Hematopoietic multipotent progenitor cell treated with erythropoietin and hydrocortisone succinate and interleukin-3 and kit ligand, for 4 days (in vitro differentiated cells): ENCODE measurements at regions not wholly inside any gene's neighbourhood (a gene's known extent, or its start where the extent isn't known, plus 50 kb on each side); places are given as distances from the start of the nearest gene placed in this dataset.
"Not testable (repeated sequence)": the region's sequence is repeated elsewhere in the genome, so short reads cannot be mapped to it uniquely, and the experiment has no call there.

Experiments
- DNase-seq: peaks from one replicate; pipeline ENCODE4 v3.0.0-alpha.2; 2015

DNA sequence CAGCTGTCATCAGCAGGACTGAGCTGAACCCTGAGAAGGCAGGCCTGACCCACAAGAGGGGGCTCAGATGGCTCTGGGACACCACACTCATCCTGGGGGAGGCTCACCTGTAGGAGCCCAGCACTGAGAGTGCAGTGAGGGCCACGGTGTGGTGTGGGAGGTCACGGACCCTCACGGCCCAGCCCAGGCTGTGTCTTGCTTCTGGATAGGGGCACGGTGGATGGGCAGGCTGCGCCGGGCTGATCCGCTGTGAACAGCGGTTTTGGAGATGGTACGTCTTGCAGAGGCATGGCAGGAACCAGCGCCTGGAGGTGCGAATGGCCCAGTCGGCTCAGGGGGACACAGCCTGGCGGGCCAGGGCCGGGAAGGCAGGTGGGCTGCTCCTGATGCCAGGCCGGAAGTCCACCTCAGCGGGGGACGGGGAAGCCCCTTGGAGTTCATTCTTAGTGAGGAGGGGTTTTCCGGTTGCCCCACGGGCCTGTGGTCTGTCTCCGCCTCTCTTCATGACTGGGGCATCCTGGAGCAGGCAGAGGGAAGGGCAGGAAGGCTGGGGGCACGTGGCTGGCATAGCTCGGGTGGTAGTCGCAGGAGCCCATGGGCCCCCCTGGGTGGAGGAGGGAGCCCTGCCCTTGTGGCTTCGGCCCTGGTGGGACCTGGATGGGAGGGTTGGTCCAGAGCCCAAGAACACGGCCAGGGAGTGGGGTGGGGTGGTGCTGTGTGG is 112.5 kb downstream of the UNCX start:
- DNase-seq: no peak

GRCh38 chr7:1345796-1346755 is 113.2 kb downstream of the MICALL2 start:
- DNase-seq: no peak

- no peak for DNase-seq
Observed at GRCh38 chr7:1346851-1347250, 112.4 kb downstream of the MICALL2 start.

GRCh38 chr7:1348096-1348822 is 111.0 kb downstream of the MICALL2 start:
- no peak for DNase-seq

- no peak for DNase-seq
Observed at GRCh38 chr7:1348823-1349335, 110.4 kb downstream of the MICALL2 start.

DNA sequence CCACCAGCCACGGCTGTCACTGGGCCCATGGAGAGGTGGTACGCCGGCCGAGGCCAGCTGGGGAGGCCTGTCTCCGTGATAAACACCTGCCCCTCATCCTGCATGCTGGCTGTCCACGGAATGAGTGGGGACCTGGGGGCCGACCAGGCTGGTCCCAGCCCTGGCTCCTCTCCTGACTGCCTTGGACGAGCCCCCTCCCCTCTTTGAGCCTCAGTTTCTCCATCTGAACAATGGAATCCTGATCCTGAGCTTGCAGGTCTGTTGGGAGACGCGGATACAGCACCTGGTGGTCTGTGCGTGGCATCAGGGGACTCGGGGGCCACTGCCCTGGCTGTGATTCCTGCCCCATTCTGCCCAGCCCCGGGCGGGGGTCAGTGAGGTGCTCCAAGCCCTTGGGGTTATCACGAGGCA is 109.9 kb downstream of the MICALL2 start:
- DNase-seq: no peak

- DNase-seq: no peak
Observed at GRCh38 chr7:1351881-1352625, 107.2 kb downstream of the MICALL2 start.

GRCh38 chr7:1352656-1353271 is 106.5 kb downstream of the MICALL2 start:
- DNase-seq: no peak

DNA sequence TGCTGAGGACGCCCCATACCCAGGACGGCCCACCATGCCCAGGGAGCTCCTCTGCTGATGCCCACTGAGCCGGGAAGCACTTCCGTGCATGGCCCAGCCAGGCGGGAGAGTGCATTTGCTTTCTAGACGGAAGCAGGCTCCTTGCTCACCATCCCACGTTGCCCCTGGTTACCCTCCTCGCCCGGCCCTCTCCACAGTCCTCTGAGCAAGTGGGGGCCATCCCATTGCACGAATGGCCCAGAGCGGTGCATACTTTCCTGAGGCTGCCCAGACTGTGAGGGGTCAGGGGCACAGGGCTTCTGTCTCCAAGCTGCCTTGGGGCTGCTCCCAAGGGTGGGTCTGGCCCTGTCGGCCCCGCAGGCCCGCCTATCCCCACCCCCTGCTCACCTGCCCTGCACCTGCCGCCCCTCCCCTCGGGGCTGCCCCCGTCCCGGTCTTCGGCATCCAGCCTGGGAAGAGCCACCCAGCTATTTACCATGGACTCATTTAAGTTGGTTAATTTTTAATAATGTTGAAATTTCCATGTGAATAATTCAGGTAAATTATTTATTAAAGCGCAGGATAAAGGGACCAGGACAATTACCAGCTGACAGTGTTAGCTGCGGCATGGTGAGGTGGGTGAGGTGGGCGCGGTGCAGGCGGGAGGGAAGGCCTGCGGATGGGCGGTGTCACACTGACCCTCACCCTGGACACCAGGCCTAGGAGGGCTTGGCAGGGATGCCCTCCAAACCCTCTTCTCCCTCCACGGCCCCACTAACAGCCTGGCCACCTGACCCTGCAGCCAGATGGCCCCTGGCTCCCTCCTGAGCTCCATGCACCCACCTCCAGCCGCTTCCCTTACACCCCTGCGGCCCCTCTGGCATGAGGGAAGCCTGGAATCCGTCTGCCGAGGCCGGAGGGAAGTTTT is 104.4 kb downstream of the MICALL2 start:
- no peak for DNase-seq

DNA sequence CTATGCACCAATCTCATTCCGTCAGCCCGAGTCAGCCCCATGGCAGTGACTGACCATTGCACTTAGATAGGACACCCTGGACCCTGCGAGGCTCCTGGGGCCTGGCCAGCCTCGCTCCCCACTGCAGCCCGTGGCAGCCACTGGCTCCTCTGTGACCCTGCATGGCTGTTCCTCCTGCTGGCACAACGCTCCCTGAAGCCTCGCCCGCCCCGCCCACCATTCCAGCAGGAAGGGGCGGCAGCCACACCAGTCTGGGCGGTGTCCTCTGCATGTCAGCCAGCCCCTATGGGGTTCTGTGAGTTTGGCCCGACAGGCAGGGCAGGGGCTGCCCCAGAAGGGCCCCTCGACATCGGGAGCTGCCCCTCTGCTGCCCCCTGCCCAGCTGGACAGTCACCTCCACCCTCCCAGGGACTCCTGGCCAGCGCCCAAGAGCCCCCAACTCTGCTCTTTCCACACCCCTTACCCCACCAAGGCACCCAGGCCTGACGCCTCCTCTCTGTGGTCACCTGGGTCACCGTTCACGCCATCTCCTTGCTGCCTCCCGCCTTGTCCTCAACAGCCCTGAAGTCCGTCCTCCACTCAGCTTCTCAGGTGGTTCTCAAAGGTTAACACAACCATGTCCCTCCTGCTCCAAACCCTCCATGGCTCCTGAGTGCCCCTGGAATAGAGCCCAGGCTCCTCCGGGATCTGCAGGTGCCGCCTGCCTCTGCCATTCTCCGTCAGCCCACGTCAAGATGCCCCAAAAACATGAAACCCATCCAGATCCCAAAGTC is 103.5 kb downstream of the MICALL2 start:
- no peak for DNase-seq

DNA sequence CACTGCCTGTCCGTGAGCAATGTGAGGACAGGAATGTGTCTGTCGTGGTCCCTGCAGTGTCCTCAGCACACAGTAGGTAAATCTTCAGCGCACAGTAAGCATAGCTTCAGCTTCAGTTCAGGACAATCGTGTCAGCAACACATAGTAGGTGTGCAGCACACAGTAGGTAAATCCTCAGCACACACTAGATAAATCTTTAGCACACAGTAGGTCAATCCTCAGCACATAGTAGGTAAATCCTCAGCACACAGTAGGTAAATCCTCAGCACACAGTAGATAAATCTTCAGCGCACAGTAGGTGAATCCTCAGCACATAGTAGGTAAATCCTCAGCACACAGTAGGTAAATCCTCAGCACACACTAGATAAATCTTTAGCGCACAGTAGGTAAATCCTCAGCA is 102.4 kb downstream of the MICALL2 start:
- DNase-seq: not testable (repeated sequence)

DNA sequence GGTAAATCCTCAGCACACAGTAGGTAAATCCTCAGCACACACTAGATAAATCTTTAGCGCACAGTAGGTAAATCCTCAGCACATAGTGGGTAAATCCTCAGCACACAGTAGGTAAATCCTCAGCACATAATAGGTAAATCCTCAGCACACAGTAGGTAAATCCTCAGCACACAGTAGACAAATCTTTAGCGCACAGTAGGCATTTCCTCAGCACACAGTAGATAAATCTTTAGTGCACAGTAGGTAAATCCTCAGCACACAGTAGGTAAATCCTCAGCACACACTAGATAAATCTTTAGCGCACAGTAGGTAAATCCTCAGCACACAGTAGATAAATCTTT is 102.0 kb downstream of the MICALL2 start:
- DNase-seq: not testable (repeated sequence)

GRCh38 chr7:1357601-1358271 is 101.5 kb downstream of the MICALL2 start:
- peak; percentile 49 for DNase-seq

- no peak for DNase-seq
Observed at GRCh38 chr7:1358376-1359050, 100.8 kb downstream of the MICALL2 start.

- no peak for DNase-seq
Observed at GRCh38 chr7:1359051-1359400, 100.2 kb downstream of the MICALL2 start.

- DNase-seq: no peak
Observed at GRCh38 chr7:1359681-1360485, 99.4 kb downstream of the MICALL2 start.

GRCh38 chr7:1360521-1360971 is 98.7 kb downstream of the MICALL2 start:
- DNase-seq: no peak
